NOMO-1 (cell line): ENCODE measurements at regions not wholly inside any gene's neighbourhood (a gene's known extent, or its start where the extent isn't known, plus 50 kb on each side); places are given as distances from the start of the nearest gene placed in this dataset.

Experiments
- DNase-seq, 2 experiments: peaks; one replicate each; lab custom pipeline; 2025; ENCODE audit not compliant: unreplicated experiment in 2 of 2; lab: John Stamatoyannopoulos, UW

DNA sequence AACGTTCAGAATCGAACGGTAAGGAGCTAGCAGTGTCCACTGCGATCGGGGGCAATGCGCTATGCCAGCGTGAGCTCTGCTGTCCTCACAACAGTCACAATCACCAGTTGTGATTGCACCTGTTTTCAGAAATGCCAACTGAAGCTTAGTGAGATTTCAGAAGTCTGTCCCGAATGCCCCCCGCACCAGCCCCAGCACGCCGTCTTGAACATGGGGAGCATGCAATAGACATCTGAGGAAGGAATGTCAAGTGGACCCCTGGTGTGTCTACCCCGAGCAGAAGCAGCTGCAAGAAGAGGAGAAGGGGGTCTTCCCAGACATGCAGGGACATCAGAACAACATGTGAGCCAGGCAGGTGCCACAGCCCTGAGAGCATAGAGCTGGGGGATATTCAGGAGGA is 125.7 kb upstream of the CHST15 start:
- no peak for DNase-seq

DNA sequence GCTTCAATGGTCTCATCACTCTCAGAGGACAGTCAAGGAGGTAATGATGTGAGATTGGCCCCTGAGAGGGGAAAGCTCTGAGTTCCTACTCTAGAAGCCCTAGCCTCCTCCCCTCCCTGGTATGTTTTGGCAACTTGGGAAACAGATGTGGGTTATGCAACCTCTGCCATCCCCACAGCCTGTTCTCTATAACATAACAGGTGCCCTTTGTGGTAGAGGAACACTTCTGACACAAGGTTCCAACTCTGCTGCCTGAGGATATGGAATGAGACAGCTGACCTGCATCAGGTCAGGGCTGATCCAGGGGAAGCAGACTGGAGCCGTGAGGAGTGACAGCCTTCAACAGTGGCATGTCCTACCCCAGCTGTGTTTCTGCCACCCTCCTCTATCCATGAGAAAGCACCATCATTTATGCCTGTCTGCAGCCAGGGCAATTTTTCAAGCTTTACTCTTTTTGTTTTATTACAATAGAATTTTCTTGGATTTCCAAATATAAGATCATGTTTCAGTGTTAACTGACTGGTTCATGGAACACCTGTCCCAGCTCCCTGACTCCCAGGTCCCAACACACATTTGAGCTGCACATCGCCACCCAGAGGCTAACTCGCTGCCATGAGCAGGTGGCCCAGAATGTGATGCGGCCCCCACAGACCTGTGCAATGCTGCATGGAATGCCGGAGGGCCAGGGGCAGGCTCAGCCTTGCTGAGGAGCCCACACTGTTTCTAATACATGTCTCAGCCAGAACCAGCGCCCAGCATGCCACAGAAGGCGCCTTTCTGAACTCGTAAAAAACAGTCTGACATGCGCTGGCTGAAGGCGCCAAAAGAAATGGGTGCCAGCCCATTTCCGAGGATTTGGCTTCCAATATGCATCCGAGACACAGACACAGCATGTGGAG is 124.8 kb upstream of the CHST15 start:
- no peak for DNase-seq

GRCh38 chr10:124217031-124217430 is 123.6 kb upstream of the CHST15 start:
- no peak for DNase-seq

DNA sequence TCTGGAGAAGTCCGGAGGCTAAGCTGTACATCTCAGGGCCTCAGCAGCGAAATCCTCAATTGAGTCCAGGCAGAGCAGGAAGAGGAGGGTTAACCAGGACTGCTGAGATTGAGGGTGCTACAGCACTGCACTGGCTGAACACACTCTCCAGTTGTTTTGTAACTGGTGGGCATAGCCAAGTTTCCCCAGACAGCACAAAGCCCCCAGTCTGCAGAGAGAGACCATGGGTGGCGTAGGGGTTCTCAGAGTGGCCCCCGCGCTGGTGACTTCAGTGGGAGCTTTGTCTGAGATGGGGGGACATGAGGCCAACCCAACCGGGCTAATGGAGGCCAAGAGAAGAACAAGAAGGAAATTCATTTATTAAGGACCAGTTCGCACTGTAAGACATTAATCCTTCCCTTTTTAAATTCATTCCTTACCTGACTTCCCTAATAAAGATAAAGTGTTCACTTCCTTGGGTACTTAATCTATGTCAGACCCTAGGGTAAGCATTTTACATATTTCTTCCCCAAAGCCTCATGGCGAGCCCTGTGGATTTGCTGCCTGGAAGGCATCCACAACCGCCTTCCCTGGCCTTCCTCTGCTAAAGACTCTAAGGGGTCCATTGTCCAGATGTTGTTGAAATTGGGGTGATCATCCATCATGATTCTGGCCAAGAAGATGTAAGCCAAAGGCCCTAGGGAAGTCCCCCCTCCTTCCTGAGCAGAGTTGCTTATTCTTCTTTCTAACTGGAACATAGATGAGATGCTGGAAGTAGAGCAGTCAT is 121.4 kb upstream of the CHST15 start:
- no peak for DNase-seq

- no peak for DNase-seq
Measured at GRCh38 chr10:124213899-124214510, 120.6 kb upstream of the CHST15 start.

- DNase-seq = no peak
Measured at GRCh38 chr10:124213471-124213870, 120.1 kb upstream of the CHST15 start.

GRCh38 chr10:124212702-124213101 is 119.3 kb upstream of the CHST15 start:
- DNase-seq = no peak

DNA sequence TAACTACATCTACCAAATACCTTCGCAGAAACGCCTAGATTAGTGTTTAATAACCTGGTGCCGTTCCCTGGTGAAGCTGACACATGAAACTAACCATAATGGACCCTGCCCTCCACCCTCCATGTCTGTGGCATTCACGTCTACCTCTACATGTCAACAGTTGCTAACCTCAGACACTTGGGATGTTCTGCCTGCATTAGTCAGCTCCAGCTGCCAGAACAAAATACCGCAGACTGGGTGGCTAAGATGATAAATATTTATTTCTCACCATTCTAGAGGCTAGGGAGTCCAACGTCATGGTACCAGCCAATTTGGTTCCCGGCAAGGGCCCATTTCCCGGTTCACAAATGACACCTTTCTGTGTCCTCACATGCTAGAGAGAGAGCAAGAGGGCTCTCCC is 118.5 kb upstream of the CHST15 start:
- no peak for DNase-seq

DNA sequence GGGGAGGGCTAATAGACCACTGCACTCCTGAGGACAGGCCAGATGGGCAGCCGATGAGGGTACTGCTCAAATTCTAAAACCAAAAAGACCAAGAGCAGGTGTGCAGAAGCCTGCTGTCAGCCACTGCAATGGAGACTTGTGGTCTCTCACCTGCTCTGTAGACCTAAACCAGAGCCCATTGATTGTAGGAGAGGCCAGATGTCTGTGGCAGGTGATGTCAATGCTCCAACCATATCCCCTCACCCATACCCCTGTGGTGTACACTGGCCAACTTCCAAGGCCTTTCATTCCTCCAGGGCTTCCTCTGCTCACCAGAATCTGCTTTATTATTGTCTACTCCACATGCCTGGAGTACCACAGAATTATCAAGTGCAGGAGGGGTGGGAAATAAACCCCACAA is 116.9 kb upstream of the CHST15 start:
- no peak for DNase-seq

- DNase-seq = no peak
Measured at GRCh38 chr10:124207391-124207790, 114.0 kb upstream of the CHST15 start.

DNA sequence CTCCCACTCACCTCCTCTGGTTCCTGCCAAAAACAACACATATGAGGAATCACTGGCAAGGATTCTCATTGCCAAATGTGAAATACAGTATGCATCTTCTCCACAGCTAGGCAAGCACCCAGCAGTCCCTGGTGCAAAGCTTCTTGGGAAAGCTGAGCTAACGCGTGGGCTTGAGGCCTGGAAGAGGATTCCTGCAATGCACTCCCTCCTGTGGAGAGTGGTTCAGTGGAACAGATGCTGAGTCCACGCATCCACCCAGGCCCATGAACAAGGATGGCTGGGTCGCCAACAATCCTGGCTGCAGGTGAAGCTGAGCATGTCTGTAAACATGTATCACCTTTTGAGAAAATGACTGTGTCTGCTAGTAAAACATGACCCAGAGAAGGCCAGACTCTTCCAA is 113.2 kb upstream of the CHST15 start:
- no peak for DNase-seq

DNA sequence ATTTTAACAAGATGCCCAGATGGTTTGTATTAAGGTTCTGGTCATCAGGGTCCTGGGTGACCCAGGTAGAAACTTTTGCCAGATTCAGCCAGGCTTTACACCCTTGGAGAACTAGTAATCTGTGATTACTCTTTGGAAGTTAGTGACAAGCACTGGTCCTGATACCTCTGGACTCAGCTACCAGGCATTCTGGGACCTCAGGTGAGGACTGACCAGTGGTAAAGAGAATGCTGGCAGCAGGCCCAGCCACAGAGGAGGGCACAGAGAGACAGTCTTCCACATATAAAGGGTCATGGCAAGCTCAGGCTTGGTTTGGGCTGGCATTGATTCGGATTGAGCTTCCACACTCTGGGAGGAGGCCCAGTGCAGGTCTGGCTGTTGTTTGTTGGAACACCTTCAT is 112.0 kb upstream of the CHST15 start:
- DNase-seq = no peak

DNA sequence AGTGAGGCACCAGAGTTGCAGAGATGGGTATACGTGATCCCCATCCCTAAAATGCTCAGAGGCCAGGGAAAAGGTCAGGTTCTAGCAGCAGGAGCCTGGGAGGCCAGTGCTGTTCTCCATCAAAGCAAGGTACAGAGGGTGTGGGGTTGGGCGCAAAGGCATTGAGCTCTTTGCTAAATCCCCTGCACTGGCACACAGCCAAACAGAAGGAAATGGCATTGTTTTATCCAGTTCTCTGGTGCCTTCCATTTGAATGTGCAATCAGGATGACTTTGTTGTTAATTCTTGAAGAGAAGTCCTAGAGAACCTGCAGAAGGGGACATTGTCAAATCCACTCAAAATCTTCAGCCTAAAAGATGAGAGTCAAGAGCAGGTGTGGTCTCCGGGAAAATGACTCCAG is 111.3 kb upstream of the CHST15 start:
- DNase-seq = no peak

- no peak for DNase-seq
Measured at GRCh38 chr10:124200011-124200410, 106.6 kb upstream of the CHST15 start.

DNA sequence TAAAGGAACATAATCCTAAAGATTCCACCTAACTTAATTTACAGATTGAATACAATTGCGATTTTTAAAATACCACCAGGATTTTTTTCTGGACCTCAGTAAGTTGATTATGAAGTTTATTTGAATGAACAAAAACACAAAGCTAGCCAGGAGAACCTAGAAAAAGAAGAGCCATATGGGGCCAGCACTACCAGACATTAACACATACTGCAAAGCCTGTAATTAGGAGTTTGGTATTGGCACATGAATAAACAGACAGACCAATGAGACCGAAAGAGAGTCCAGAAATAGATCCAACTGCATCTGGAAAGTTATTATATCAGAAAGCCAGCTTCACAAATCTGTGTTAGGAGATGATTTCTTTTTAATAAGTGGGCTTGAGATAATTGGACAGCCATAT is 105.5 kb upstream of the CHST15 start:
- no peak for DNase-seq

GRCh38 chr10:124198125-124198501 is 104.7 kb upstream of the CHST15 start:
- no peak for DNase-seq

DNA sequence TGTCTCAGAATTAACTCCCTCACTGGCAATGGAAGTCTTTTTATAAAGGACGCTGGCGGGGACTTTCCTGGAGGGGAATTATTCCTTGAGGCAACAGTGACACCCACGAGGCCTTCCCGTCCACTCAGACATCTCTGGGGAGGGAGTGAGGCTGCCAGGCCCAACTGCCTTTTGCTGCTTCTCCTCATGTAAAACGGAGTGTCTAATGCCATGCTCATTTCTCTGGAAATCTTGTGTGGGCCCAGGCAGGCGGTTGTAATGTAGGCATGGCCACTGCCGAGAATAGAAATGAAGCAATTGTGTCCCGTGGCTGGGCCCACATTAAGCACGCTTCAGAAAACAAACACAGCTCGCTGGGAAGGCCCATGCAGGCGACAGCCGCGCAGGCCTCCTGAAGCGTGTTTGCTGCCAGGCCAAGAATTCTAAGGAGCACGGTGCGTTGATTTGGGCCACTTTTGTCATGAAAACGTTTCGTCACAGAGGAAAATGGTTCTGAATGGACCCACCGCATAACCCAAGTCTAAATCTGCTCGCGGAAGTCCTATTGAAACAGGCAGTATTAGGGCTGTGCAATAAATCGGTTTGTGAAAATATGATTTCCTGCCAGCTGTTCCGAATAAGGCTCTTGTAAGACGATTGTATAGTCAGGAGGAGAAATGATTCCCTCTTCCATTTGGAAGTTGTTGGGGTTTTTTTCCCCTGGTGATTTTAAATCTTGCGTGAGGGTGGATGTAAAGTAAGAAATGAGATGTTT is 104.2 kb upstream of the CHST15 start:
- no peak for DNase-seq

GRCh38 chr10:124196659-124197058 is 103.3 kb upstream of the CHST15 start:
- DNase-seq = no peak

- DNase-seq = no peak
Measured at GRCh38 chr10:124194199-124194824, 100.9 kb upstream of the CHST15 start.

GRCh38 chr10:124193309-124193696 is 99.9 kb upstream of the CHST15 start:
- no peak for DNase-seq
